Caco-2 (cell line): ENCODE measurements at regions not wholly inside any gene's neighbourhood (a gene's known extent, or its start where the extent isn't known, plus 50 kb on each side); places are given as distances from the start of the nearest gene placed in this dataset.

Experiments used
- BruUV-seq: library from RNA; stranded (reverse); fragments of 400-500 nt; replicated peaks from 2 replicates; lab custom pipeline; 2021; lab: Mats Ljungman, UMichigan
- CTCF ChIA-PET: fragments of 300-600 bp; sonication (Branson Sonifier 250); formaldehyde crosslinking; loops from one replicate; lab custom pipeline; 2022; ENCODE audit warnings: antibody characterized with exemption; lab: Charles Lee
- POLR2A ChIA-PET: fragments of 300-600 bp; sonication (Branson Sonifier 250); formaldehyde crosslinking; loops from one replicate; lab custom pipeline; 2022; ENCODE audit warnings: antibody characterized with exemption; lab: Charles Lee
- DNase-seq, 2 experiments: peaks; one replicate each; pipeline versions ENCODE4 v3.0.0 to v3.0.0-alpha.2; 2020 to 2022
- H3K27me3 ChIP-seq: replicated peaks from 2 replicates; pipeline ENCODE4 v1.6.0; 2011; ENCODE audit warnings: low read length; ENCODE audit not compliant: control insufficient read depth, insufficient read depth
- H3K36me3 ChIP-seq: 2 replicates; pipeline ENCODE4 v1.5.1; 2011; ENCODE audit warnings: low read length; ENCODE audit not compliant: control insufficient read depth, insufficient read depth
- H3K4me1 ChIP-seq: fragments of 250-450 bp; sonication (Bioruptor Pico); 2 replicates; pipeline ENCODE4 v1.5.1; 2020; ENCODE audit warnings: mild to moderate bottlenecking
- H3K4me3 ChIP-seq: 2 replicates; pipeline ENCODE4 v1.5.1; 2011; ENCODE audit warnings: low read depth, mild to moderate bottlenecking, control low read depth, low read length
- H3K9me3 ChIP-seq: fragments of 250-450 bp; sonication (Bioruptor Pico); 2 replicates; pipeline ENCODE4 v1.5.1; 2020; ENCODE audit warnings: mild to moderate bottlenecking, moderate library complexity
- H3K27ac Mint-ChIP-seq: one replicate; pipeline ENCODE4 v1.8.0; 2022; ENCODE audit warnings: mixed read lengths; ENCODE audit not compliant: unreplicated experiment
- H3K27me3 Mint-ChIP-seq: one replicate; pipeline ENCODE4 v1.8.0; 2022; ENCODE audit warnings: mixed read lengths; ENCODE audit not compliant: insufficient read depth, unreplicated experiment
- H3K36me3 Mint-ChIP-seq: one replicate; pipeline ENCODE4 v1.8.0; 2022; ENCODE audit warnings: mild to moderate bottlenecking, mixed read lengths; ENCODE audit not compliant: insufficient read depth, unreplicated experiment
- H3K4me1 Mint-ChIP-seq: one replicate; pipeline ENCODE4 v1.8.0; 2022; ENCODE audit warnings: low read depth, mixed read lengths; ENCODE audit not compliant: unreplicated experiment
- H3K4me3 Mint-ChIP-seq: one replicate; pipeline ENCODE4 v1.8.0; 2022; ENCODE audit warnings: mild to moderate bottlenecking, moderate library complexity, mixed read lengths; ENCODE audit not compliant: unreplicated experiment
- H3K9me3 Mint-ChIP-seq: one replicate; pipeline ENCODE4 v1.8.0; 2022; ENCODE audit warnings: mixed read lengths; ENCODE audit not compliant: unreplicated experiment
- intact Hi-C: fragments of 100-400 bp; cut with micrococcal nuclease; formaldehyde crosslinking; loops from one replicate; pipeline ENCODE4 v1.10.0; 2022; ENCODE audit not compliant: unreplicated experiment
- TF ChIP-seq, protein P1 (sequence below), 2 experiments: fragments of 200-600 bp in 1 of 2; IDR thresholded peaks; 1 replicate in 1 of 2; 2 replicates in 1 of 2; pipeline versions ENCODE4 v1.5.1 to v1.8.0; 2011 to 2022; ENCODE audit warnings: antibody characterized with exemption in 1 of 2, control low read depth in 1 of 2, inconsistent platforms in 1 of 2, low read depth in 1 of 2, low read length in 1 of 2, mild to moderate bottlenecking in 1 of 2, moderate library complexity in 1 of 2; ENCODE audit not compliant: insufficient read depth in 1 of 2, severe bottlenecking in 1 of 2, unreplicated experiment in 1 of 2

DNA sequence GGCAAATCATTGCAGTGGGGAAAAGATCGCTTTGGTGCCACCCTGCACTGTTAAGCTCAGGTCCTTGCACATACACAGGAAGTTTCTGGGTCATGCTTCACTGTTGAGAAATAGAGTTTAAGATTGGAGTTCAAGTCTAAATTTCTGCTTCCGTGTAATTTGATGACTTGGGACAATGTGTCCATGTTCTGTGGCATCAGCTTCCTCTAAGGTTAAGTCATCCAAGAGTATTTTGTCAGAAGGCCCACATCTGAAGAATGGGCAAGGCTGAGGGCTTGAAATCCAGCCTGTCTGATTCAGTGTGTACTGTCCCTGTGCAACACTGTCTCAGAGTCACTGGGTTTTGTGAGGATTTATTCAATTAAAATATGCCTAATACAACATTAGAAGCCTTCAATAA, 880.7 kb downstream of the SUCLG1 start:
- intact Hi-C loops: no loop called here
- H3K27me3 ChIP-seq: no peaks in the 10 kb centered on the region
- no peaks in the 10 kb centered on the region for H3K9me3 ChIP-seq
- Mint-ChIP-seq H3K9me3 (no peaks in the 10 kb centered on the region), H3K27ac (no peak overlapping the region), H3K27me3 (peaks cover 3% of the 10 kb centered on the region), H3K4me3 (no peak overlapping the region), H3K36me3 (no peaks in the 10 kb centered on the region), H3K4me1 (no peaks in the 10 kb centered on the region)
- no peak overlapping the region for H3K4me3 ChIP-seq
- no peaks in the 10 kb centered on the region for H3K36me3 ChIP-seq
- TF ChIP-seq, protein P1, sequence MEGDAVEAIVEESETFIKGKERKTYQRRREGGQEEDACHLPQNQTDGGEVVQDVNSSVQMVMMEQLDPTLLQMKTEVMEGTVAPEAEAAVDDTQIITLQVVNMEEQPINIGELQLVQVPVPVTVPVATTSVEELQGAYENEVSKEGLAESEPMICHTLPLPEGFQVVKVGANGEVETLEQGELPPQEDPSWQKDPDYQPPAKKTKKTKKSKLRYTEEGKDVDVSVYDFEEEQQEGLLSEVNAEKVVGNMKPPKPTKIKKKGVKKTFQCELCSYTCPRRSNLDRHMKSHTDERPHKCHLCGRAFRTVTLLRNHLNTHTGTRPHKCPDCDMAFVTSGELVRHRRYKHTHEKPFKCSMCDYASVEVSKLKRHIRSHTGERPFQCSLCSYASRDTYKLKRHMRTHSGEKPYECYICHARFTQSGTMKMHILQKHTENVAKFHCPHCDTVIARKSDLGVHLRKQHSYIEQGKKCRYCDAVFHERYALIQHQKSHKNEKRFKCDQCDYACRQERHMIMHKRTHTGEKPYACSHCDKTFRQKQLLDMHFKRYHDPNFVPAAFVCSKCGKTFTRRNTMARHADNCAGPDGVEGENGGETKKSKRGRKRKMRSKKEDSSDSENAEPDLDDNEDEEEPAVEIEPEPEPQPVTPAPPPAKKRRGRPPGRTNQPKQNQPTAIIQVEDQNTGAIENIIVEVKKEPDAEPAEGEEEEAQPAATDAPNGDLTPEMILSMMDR (IDR thresholded peaks at IDR 0.05; ENCODE audit: insufficient read depth in 1 of 2, low read depth in 1 of 2, low read length in 1 of 2, severe bottlenecking in 1 of 2, unreplicated experiment in 1 of 2): no peak
- no peaks in the 10 kb centered on the region for H3K4me1 ChIP-seq
- ChIA-PET POLR2A (no interaction called here), CTCF (no interaction called here)
- no TSS peak for BruUV-seq
- DNase-seq: no peak

DNA sequence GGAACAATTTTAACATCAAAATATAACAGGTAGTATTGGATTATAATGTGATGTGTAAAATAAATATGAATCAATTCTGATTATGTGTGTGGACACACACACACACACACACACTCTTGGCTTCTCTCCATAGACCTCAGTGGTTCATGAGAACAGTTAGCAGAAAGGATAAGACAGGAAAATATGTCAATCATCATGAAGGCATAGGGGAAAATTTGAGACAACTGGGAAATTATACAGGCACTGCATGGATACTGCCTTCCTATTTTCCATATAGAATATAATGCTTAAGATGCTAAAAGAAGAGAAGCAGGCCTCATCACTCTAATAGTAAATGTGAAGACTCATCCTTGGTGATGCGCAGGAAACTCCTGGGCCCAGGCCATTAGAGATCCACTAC, 884.5 kb downstream of the SUCLG1 start:
- H3K36me3 Mint-ChIP-seq: no peaks in the 10 kb centered on the region
- Histone ChIP-seq H3K36me3 (no peaks in the 10 kb centered on the region), H3K9me3 (no peaks in the 10 kb centered on the region), H3K4me1 (no peaks in the 10 kb centered on the region), H3K27me3 (no peaks in the 10 kb centered on the region), H3K4me3 (no peak overlapping the region)
- peaks cover 3% of the 10 kb centered on the region for H3K27me3 Mint-ChIP-seq
- TF ChIP-seq, protein P1 (IDR thresholded peaks at IDR 0.05; ENCODE audit: insufficient read depth in 1 of 2, low read depth in 1 of 2, low read length in 1 of 2, severe bottlenecking in 1 of 2, unreplicated experiment in 1 of 2): no peak
- no TSS peak for BruUV-seq
- no peak overlapping the region for H3K4me3 Mint-ChIP-seq
- no peaks in the 10 kb centered on the region for H3K4me1 Mint-ChIP-seq
- CTCF ChIA-PET: no interaction called here
- no peak overlapping the region for H3K27ac Mint-ChIP-seq
- POLR2A ChIA-PET: no interaction called here
- intact Hi-C loops: no loop called here
- no peaks in the 10 kb centered on the region for H3K9me3 Mint-ChIP-seq
- DNase-seq: no peak

DNA sequence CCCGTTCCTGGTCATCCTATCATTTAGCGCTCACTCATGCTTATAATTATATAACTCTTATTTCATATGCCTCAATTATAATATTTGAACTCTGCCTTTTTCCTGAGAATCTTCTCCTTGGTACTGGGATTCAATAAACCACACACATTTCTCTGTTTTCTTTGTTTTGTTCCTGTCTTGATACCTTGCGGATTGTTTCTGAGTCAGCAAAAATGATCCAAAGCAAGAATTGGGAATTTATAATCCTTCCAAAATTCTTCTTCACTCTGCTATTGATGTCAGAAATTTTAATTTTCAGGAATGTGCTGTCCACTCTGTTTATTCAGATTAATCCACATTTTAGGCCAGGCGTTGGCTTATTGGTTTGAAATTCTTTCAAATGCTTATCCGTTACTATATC, 886.0 kb downstream of the SUCLG1 start:
- CTCF ChIA-PET: no interaction called here
- H3K9me3 Mint-ChIP-seq: no peaks in the 10 kb centered on the region
- peaks cover 3% of the 10 kb centered on the region for H3K27me3 Mint-ChIP-seq
- H3K4me1 ChIP-seq: no peaks in the 10 kb centered on the region
- no peaks in the 10 kb centered on the region for H3K9me3 ChIP-seq
- no peak overlapping the region for H3K4me3 ChIP-seq
- POLR2A ChIA-PET: no interaction called here
- no TSS peak for BruUV-seq
- no peaks in the 10 kb centered on the region for H3K4me1 Mint-ChIP-seq
- DNase-seq: no peak
- intact Hi-C loops: no loop called here
- no peaks in the 10 kb centered on the region for H3K36me3 ChIP-seq
- H3K4me3 Mint-ChIP-seq: no peak overlapping the region
- H3K27ac Mint-ChIP-seq: no peak overlapping the region
- TF ChIP-seq, protein P1 (IDR thresholded peaks at IDR 0.05; ENCODE audit: insufficient read depth in 1 of 2, low read depth in 1 of 2, low read length in 1 of 2, severe bottlenecking in 1 of 2, unreplicated experiment in 1 of 2): no peak
- H3K36me3 Mint-ChIP-seq: no peaks in the 10 kb centered on the region
- H3K27me3 ChIP-seq: no peaks in the 10 kb centered on the region
